GM23248 (cell line): ENCODE measurements at regions not wholly inside any gene's neighbourhood (a gene's known extent, or its start where the extent isn't known, plus 50 kb on each side); places are given as distances from the start of the nearest gene placed in this dataset.

Experiments
- EZH2 ChIP-seq: fragments of 200-600 bp; sonication (generic); IDR thresholded peaks from 2 replicates; pipeline ENCODE4 v1.6.1; 2018; ENCODE audit warnings: antibody characterized with exemption, mild to moderate bottlenecking; ENCODE audit not compliant: insufficient read depth, poor library complexity, severe bottlenecking
- EZH2phosphoT487 ChIP-seq: fragments of 200-600 bp; sonication (generic); IDR thresholded peaks from 2 replicates; pipeline ENCODE4 v1.6.1; 2018; ENCODE audit warnings: antibody characterized with exemption, moderate library complexity, mild to moderate bottlenecking, low read depth; ENCODE audit not compliant: insufficient read depth

GRCh38 chr2:79210274-79210917, 50.8 kb upstream of the REG3A start:
- TF ChIP-seq EZH2phosphoT487 (no peak), EZH2 (no peak)
